ENCODE measurements at regions not wholly inside any gene's neighbourhood (a gene's known extent, or its start where the extent isn't known, plus 50 kb on each side); places are given as distances from the start of the nearest gene placed in this dataset.
A peak's percentile ranks its signal among the peaks of the same experiment; 100 is the strongest.
"Not testable (repeated sequence)": the region's sequence is repeated elsewhere in the genome, so short reads cannot be mapped to it uniquely, and the experiment has no call there.

DNA sequence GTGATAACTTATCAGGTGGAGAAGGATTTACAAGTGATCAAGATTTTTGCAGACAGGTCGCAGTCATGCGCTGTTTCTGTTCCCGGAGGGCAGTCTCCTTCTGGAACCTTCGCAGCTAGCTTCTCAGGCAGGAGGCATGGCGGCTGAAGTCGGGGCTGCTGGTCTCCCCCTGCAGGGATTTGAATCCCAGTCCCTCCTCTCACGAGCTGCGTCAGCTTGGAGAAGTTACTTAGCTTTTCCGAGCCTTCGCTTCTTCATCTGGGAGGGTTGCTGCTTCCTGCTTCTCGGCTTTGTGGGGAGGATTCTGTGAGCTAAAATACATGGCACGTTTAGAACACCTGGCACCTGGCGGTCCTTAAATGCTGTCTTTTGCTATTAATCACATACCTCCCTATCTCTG, 287.8 kb upstream of the FOXF1 start:
- DNase-seq (ENCODE audit: insufficient read length, low spot score) (no peak), FAIRE-seq (no peak)

DNA sequence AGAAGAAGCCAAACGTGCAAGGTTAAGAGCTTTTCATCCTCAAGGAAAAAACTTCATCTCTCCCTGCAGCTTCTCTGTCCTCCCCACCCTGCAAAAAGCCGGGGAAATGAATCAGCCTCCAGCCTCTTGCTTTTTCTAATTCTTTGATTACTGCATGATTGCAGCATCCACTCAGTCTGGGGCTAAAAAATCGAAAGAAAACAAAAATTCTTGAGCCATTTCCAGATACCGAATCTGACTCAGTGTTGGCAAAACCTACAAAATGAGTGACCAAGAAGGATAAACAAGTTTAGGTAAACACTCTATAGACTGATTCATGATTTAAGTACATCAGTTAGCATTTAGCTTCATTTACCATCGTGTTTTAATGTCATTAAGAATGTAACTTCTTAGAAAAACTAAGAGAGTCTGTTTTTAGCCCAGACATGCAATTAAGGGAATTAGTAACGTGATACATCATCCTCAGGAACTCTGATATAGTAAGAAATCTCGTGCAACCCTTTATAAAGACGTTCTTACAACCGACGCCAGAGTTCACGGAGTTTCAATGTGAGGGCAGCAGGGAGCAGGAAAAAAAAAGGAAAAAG, 287.3 kb upstream of the FOXF1 start:
- no peak for FAIRE-seq

GRCh38 chr16:86224126-86224525, 286.2 kb upstream of the FOXF1 start:
- DNase-seq (ENCODE audit: insufficient read length, low spot score) (no peak), FAIRE-seq (no peak)

More for the DNA sequence above, 287.3 kb upstream of the FOXF1 start:
- DNase-seq (ENCODE audit: insufficient read length, low spot score), result no peak

- FAIRE-seq (peak; percentile 94), DNase-seq (ENCODE audit: insufficient read length, low spot score) (no peak)
Measured at GRCh38 chr16:86224629-86225028, 285.7 kb upstream of the FOXF1 start.

DNA sequence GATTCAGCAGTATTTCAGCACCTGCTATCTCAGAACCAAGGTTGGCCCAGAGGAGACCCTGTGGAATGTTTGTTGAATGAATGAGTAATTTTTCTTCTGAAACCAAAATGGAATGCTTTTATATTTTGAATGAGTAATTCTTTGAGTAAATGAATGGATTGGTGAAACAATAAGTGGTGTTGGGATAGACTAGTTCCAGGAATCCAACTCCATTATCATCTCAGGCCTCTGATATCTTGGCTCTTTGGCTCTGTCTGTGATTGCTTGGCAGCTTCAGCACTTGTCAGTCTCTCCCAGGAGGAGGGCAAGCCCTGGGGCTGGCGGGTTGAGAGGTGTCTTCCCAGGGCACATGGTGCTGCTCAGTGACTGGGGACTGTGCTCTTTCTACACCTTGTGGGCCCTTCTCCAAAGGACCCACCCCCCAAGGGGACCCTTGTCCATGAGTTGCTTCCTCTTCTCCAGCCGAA, 284.4 kb upstream of the FOXF1 start:
- no peak for FAIRE-seq
- no peak for DNase-seq (ENCODE audit: insufficient read length, low spot score)

GRCh38 chr16:86227041-86227440, 283.3 kb upstream of the FOXF1 start:
- FAIRE-seq (no peak), DNase-seq (ENCODE audit: insufficient read length, low spot score) (no peak)

- no peak for DNase-seq (ENCODE audit: insufficient read length, low spot score)
- FAIRE-seq, result no peak
Measured at GRCh38 chr16:86227801-86228200, 282.5 kb upstream of the FOXF1 start.

GRCh38 chr16:86228713-86229112, 281.6 kb upstream of the FOXF1 start:
- DNase-seq (ENCODE audit: insufficient read length, low spot score) (no peak), FAIRE-seq (no peak)

DNA sequence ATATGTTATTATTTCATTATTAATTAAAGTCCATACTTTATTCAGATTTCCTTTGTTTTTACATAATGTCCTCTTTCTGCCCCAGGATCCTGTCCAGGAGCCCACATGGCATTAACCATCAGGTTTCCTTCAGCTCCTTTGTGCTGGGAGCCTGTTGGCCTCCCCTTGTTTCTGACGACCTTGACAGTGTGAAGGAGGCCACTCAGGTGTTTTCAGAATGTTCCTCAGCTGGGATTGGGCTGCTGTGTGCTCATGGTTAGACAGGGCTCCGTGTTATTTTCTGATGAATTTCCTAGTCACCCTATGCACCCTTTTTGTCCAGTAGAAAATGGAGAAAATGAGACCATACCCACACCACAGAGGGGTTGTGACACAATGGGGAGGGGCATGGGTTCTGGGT, 281.0 kb upstream of the FOXF1 start:
- DNase-seq (ENCODE audit: insufficient read length, low spot score) (no peak), FAIRE-seq (no peak)

GRCh38 chr16:86229866-86230656, 280.3 kb upstream of the FOXF1 start:
- DNase-seq (ENCODE audit: insufficient read length, low spot score) (no peak), FAIRE-seq (no peak)

DNA sequence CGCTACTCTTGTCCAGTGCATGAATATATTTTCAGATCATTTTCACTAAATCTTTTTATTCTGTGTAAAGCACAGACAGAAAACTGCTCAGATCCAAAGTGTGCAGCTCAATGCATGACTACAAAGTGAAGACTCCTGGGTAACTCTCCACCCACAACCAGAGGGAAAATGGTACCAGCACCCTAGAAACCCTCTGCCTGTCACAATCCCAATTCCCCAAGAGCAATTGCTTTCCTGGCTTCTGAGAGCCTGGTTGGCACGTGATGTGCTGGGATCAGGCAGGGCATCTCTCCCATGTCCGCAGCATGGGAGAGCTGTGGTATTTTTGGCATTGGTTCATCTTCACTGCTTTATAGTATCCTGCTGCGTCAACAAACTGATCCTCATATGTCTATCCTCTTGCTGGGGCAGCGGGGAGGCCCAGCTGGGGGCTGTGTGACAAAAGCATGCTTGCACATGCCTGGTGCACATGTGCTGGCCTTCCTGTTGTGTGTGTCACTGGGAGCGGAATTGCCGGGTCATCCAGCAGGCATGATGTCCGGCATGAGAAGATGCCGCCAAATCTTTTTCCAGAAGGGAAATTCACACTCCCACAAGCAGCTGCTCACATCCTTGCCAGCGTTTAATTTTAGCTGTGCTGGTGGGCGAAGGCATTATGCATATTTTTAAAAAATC, 278.9 kb upstream of the FOXF1 start:
- DNase-seq (ENCODE audit: insufficient read length, low spot score) (no peak), FAIRE-seq (no peak)

DNA sequence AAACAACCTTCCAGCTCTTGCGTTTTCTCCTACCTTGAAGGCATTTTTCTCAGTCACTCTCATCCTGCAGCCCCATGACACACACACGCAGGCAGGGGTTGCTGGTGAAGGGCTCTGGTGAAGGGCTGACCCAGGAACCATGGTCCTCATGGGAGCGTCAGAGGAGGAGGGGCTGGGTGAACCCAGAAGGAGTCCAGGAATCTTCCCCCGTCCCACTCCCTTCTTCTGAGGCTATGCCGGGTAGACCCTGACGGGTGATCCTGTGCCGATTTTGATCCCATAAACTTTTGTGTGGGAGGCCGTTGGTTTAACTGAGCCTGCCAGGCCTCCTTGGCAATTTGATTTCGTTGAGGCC, 278.4 kb upstream of the FOXF1 start:
- FAIRE-seq (no peak), DNase-seq (ENCODE audit: insufficient read length, low spot score) (no peak)

DNA sequence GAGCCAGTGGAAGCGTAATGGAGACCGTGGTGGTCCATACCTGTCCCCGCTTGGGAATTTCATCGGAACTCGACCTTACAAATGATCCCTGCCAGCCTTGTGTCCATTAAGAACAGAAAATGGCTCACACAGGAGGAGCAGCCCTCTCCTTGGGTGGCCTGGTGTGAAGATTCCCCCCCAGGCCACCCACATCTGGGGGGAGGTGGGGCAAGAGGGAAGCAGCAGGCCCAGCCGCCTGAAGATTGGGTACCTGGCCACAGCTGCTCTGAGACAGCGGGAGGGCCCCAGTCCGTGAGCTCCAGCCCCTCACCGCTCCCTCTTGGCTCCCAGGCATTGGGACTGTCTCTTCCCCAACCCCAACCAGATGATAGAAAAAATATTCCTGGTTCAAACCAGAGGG, 277.8 kb upstream of the FOXF1 start:
- FAIRE-seq, result no peak
- no peak for DNase-seq (ENCODE audit: insufficient read length, low spot score)

GRCh38 chr16:86233506-86233905, 276.8 kb upstream of the FOXF1 start:
- FAIRE-seq; DNase-seq (ENCODE audit: insufficient read length, low spot score): not testable (repeated sequence)

GRCh38 chr16:86239381-86239780, 270.9 kb upstream of the FOXF1 start:
- no peak for FAIRE-seq
- DNase-seq (ENCODE audit: insufficient read length, low spot score), result no peak

DNA sequence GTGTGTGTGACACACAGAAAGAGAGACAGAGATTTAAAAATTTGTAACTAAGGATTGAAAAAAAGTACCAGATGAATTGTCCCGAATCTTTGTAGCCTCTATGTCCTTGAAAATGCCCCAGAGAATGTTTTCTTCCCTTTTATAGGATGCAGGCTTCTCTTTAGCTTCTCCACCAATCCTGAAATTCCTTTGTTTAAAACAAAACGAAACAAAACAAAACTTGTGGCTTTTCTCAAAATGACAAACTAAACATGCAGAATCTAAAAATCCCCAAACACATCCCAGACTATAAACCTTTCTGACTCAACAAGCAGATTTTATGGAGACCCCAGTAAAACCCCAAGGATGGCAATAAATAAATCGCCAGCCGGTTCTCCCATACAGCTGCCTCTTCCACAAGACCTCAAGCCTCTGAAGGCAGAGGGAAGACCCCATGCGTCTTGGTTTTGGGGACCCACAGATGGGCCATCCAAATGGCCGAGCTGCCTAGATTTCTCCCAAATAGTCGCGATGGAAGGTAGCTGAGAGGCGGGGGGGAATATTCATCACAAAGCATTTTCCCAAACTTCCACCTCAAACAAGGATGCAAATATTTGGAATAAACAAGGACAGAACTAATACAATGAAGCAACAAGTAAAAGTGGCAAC, 269.5 kb upstream of the FOXF1 start:
- FAIRE-seq (no peak), DNase-seq (ENCODE audit: insufficient read length, low spot score) (no peak)

- FAIRE-seq, result no peak
- no peak for DNase-seq (ENCODE audit: insufficient read length, low spot score)
Measured at GRCh38 chr16:86241681-86242080, 268.6 kb upstream of the FOXF1 start.

- FAIRE-seq (peak; percentile 49), DNase-seq (ENCODE audit: insufficient read length, low spot score) (no peak)
Measured at GRCh38 chr16:86242244-86243122, 267.8 kb upstream of the FOXF1 start.

GRCh38 chr16:86243123-86243473, 267.2 kb upstream of the FOXF1 start:
- DNase-seq (ENCODE audit: insufficient read length, low spot score) (no peak), FAIRE-seq (no peak)

GRCh38 chr16:86243571-86244154, 266.7 kb upstream of the FOXF1 start:
- FAIRE-seq, result no peak

More at GRCh38 chr16:86243571-86244154, 266.7 kb upstream of the FOXF1 start:
- no peak for DNase-seq (ENCODE audit: insufficient read length, low spot score)
